ENCODE measurements at regions not wholly inside any gene's neighbourhood (a gene's known extent, or its start where the extent isn't known, plus 50 kb on each side); places are given as distances from the start of the nearest gene placed in this dataset.

DNA sequence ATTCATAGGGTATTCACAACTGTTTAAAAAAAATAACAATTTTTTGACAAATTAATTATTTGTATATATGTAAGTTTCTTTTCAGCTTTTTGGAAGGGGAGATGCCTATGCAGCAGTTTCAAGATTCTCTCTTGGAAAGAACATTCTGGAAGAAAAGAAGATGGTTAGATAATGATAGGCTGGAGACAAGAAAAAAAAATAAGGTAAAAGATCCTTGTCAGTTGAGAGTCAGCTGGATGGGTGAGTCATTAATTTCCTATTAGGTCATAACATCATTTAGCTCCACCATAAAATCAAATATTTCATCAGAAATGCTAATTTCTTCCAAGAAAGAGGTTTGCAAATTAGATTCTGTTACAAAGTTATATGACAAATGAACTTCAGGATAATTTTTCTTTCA lies 880.4 kb downstream of the EPHA7 start (continued):
- TF ChIP-seq, protein P1, sequence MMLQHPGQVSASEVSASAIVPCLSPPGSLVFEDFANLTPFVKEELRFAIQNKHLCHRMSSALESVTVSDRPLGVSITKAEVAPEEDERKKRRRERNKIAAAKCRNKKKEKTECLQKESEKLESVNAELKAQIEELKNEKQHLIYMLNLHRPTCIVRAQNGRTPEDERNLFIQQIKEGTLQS (IDR thresholded peaks at IDR 0.05) = no peak
- no peak for TF ChIP-seq EGR1 (IDR thresholded peaks at IDR 0.05; ENCODE audit: low read depth in 2 of 2)
- TF ChIP-seq RAD21 (IDR thresholded peaks at IDR 0.05) = no peak
- TF ChIP-seq NR2F2 (IDR thresholded peaks at IDR 0.05) = no peak

GRCh38 chr6:92538275-92538674 lies 881.1 kb downstream of the EPHA7 start:
- 53% methylated on average over 1 of the region's 1 CpG for WGBS

DNA sequence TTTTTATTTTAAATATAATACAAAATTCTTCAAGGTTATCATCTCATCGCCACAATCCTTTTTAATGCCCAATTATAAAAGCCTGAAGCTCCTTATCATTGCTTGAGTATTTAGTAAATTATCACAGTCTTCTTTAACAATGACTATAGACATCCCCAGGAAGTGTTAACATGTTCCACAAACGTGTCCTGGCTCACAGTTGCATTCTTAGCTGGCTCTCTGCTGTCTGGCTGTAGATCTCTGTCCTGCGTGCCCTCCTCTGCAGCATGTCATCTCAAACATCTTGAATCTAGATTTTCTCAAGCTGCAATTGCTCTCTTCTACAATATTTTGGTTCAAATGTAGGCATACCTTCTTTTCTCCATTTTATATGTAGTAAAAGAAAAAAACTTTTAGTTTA lies 885.2 kb downstream of the EPHA7 start:
- H3K9me3 ChIP-seq (ENCODE audit: control insufficient read depth in 4 of 4, low read length in 3 of 4) = no peaks in the 10 kb centered on the region
- no peak overlapping the region for H3K27ac ChIP-seq (ENCODE audit: low read depth in 1 of 2, low read length in 2 of 2)
- no peak for TF ChIP-seq FOXA2 (IDR thresholded peaks at IDR 0.05)
- no peak for TF ChIP-seq RXRA (IDR thresholded peaks at IDR 0.05)
- TF ChIP-seq, protein P2, sequence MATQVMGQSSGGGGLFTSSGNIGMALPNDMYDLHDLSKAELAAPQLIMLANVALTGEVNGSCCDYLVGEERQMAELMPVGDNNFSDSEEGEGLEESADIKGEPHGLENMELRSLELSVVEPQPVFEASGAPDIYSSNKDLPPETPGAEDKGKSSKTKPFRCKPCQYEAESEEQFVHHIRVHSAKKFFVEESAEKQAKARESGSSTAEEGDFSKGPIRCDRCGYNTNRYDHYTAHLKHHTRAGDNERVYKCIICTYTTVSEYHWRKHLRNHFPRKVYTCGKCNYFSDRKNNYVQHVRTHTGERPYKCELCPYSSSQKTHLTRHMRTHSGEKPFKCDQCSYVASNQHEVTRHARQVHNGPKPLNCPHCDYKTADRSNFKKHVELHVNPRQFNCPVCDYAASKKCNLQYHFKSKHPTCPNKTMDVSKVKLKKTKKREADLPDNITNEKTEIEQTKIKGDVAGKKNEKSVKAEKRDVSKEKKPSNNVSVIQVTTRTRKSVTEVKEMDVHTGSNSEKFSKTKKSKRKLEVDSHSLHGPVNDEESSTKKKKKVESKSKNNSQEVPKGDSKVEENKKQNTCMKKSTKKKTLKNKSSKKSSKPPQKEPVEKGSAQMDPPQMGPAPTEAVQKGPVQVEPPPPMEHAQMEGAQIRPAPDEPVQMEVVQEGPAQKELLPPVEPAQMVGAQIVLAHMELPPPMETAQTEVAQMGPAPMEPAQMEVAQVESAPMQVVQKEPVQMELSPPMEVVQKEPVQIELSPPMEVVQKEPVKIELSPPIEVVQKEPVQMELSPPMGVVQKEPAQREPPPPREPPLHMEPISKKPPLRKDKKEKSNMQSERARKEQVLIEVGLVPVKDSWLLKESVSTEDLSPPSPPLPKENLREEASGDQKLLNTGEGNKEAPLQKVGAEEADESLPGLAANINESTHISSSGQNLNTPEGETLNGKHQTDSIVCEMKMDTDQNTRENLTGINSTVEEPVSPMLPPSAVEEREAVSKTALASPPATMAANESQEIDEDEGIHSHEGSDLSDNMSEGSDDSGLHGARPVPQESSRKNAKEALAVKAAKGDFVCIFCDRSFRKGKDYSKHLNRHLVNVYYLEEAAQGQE (IDR thresholded peaks at IDR 0.05) = no peak
- TF ChIP-seq JUND (IDR thresholded peaks at IDR 0.05) = no peak
- TF ChIP-seq HNF4A (conservative IDR thresholded peaks at IDR 0.05) = no peak
- TF ChIP-seq SP1 (IDR thresholded peaks at IDR 0.05) = no peak
- no peak for TF ChIP-seq EGR1 (IDR thresholded peaks at IDR 0.05; ENCODE audit: low read depth in 2 of 2)
- no peak for TF ChIP-seq MAX (IDR thresholded peaks at IDR 0.05)
- no peak for TF ChIP-seq CTCF (IDR thresholded peaks at IDR 0.05; ENCODE audit: low read depth, low read length, missing input control)
- no peak for TF ChIP-seq NR2F2 (IDR thresholded peaks at IDR 0.05)
- no peak for TF ChIP-seq RAD21 (IDR thresholded peaks at IDR 0.05)
- no peak for TF ChIP-seq HNF4G (IDR thresholded peaks at IDR 0.05)
- TF ChIP-seq YY1 (IDR thresholded peaks at IDR 0.05) = no peak
- no peak for TF ChIP-seq ZBTB33 (IDR thresholded peaks at IDR 0.05)
- no peak for TF ChIP-seq FOXA1 (IDR thresholded peaks at IDR 0.05)
- no peak overlapping the region for H3K9ac ChIP-seq (ENCODE audit: low read depth in 1 of 2, low read length in 2 of 2)
- H3K27me3 ChIP-seq (ENCODE audit: control insufficient read depth in 4 of 4, insufficient read depth in 4 of 4, low read length in 3 of 4) = no peaks in the 10 kb centered on the region
- no peak for DNase-seq (ENCODE audit: low spot score)
- no peaks in the 10 kb centered on the region for H3K4me1 ChIP-seq (ENCODE audit: control insufficient read depth in 4 of 4, insufficient read depth in 4 of 4, low read length in 3 of 4)
- no peak overlapping the region for H3K4me3 ChIP-seq (ENCODE audit: low read depth in 1 of 3, low read length in 3 of 3)
- H3K36me3 ChIP-seq (ENCODE audit: control insufficient read depth in 4 of 4, insufficient read depth in 3 of 4, low read depth in 1 of 4, low read length in 3 of 4) = no peaks in the 10 kb centered on the region
- 48% methylated on average over 3 of the region's 3 CpGs for WGBS

More at GRCh38 chr6:92538275-92538674, 881.1 kb downstream of the EPHA7 start:
- DNase-seq (ENCODE audit: low spot score) = no peak
- no peak for TF ChIP-seq TAF1 (conservative IDR thresholded peaks at IDR 0.05)
- H3K4me3 ChIP-seq (ENCODE audit: low read depth in 1 of 3, low read length in 3 of 3) = no peak overlapping the region
- H3K4me1 ChIP-seq (ENCODE audit: control insufficient read depth in 4 of 4, insufficient read depth in 4 of 4, low read length in 3 of 4) = no peaks in the 10 kb centered on the region
- H3K9ac ChIP-seq (ENCODE audit: low read depth in 1 of 2, low read length in 2 of 2) = no peak overlapping the region
- no peak overlapping the region for H3K27ac ChIP-seq (ENCODE audit: low read depth in 1 of 2, low read length in 2 of 2)
- no peaks in the 10 kb centered on the region for H3K36me3 ChIP-seq (ENCODE audit: control insufficient read depth in 4 of 4, insufficient read depth in 3 of 4, low read depth in 1 of 4, low read length in 3 of 4)
- no peaks in the 10 kb centered on the region for H3K27me3 ChIP-seq (ENCODE audit: control insufficient read depth in 4 of 4, insufficient read depth in 4 of 4, low read length in 3 of 4)
- no peaks in the 10 kb centered on the region for H3K9me3 ChIP-seq (ENCODE audit: control insufficient read depth in 4 of 4, low read length in 3 of 4)

Data from liver (tissue), 8 donors.